Ishikawa (cell line): ENCODE measurements at regions not wholly inside any gene's neighbourhood (a gene's known extent, or its start where the extent isn't known, plus 50 kb on each side); places are given as distances from the start of the nearest gene placed in this dataset.

ENCODE experiments used
- CEBPB ChIP-seq: IDR thresholded peaks from 2 replicates; pipeline ENCODE4 v1.6.1; 2012
- CREB1 ChIP-seq: IDR thresholded peaks from 2 replicates; pipeline ENCODE4 v1.6.1; 2012; ENCODE audit warnings: low read depth
- EP300 ChIP-seq: IDR thresholded peaks from 2 replicates; pipeline ENCODE4 v1.6.1; 2012; ENCODE audit warnings: borderline replicate concordance
- FOXM1 ChIP-seq: IDR thresholded peaks from 2 replicates; pipeline ENCODE4 v1.6.1; 2012; ENCODE audit warnings: low read depth, borderline replicate concordance
- NFIC ChIP-seq: IDR thresholded peaks from 2 replicates; pipeline ENCODE4 v1.6.1; 2012
- RAD21 ChIP-seq: IDR thresholded peaks from 2 replicates; pipeline ENCODE4 v1.6.1; 2012; ENCODE audit warnings: low read depth
- TAF1 ChIP-seq: IDR thresholded peaks from 2 replicates; pipeline ENCODE4 v1.6.1; 2012; ENCODE audit warnings: low read depth, mild to moderate bottlenecking
- TCF12 ChIP-seq: IDR thresholded peaks from 2 replicates; pipeline ENCODE4 v1.6.1; 2012; ENCODE audit warnings: low read depth
- TEAD4 ChIP-seq: IDR thresholded peaks from 2 replicates; pipeline ENCODE4 v1.6.1; 2012
- YY1 ChIP-seq: IDR thresholded peaks from 2 replicates; pipeline ENCODE4 v1.6.1; 2012; ENCODE audit warnings: low read depth
- ZBTB7A ChIP-seq: IDR thresholded peaks from 2 replicates; pipeline ENCODE4 v1.6.1; 2012; ENCODE audit warnings: low read depth
- TF ChIP-seq, protein P1 (sequence below): IDR thresholded peaks from 2 replicates; pipeline ENCODE4 v1.6.1; 2012; ENCODE audit warnings: low read depth, mild to moderate bottlenecking
- TF ChIP-seq, protein P2 (sequence below): IDR thresholded peaks from 2 replicates; pipeline ENCODE4 v1.6.1; 2012
- TF ChIP-seq, protein P3 (sequence below): IDR thresholded peaks from 2 replicates; pipeline ENCODE4 v1.6.1; 2012

DNA sequence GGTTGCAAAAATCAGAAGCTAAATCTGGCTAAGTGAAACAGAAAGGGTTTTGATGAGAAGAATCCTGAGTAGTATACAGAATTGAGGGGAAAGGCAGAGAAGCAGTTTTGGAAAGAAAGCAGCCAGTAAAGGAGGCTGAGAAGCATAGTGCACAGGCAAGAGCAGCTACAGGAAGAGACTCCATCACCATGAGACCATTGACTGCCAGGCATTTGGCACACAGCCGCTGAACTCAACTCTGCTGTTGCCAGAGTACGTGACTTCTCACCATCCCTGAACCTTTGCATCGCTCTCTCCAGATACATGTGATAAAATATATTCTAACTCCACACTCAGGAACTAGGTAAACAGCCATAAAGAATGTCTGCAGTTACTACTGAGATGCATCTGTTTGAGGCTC is 128.3 kb upstream of the C1orf21 start:
- TF ChIP-seq YY1 (no peak), TCF12 (no peak), CEBPB (no peak), TAF1 (no peak), RAD21 (no peak), CREB1 (no peak), NFIC (no peak), EP300 (no peak), ZBTB7A (no peak), FOXM1 (no peak), TEAD4 (no peak)
- TF ChIP-seq, protein P1, sequence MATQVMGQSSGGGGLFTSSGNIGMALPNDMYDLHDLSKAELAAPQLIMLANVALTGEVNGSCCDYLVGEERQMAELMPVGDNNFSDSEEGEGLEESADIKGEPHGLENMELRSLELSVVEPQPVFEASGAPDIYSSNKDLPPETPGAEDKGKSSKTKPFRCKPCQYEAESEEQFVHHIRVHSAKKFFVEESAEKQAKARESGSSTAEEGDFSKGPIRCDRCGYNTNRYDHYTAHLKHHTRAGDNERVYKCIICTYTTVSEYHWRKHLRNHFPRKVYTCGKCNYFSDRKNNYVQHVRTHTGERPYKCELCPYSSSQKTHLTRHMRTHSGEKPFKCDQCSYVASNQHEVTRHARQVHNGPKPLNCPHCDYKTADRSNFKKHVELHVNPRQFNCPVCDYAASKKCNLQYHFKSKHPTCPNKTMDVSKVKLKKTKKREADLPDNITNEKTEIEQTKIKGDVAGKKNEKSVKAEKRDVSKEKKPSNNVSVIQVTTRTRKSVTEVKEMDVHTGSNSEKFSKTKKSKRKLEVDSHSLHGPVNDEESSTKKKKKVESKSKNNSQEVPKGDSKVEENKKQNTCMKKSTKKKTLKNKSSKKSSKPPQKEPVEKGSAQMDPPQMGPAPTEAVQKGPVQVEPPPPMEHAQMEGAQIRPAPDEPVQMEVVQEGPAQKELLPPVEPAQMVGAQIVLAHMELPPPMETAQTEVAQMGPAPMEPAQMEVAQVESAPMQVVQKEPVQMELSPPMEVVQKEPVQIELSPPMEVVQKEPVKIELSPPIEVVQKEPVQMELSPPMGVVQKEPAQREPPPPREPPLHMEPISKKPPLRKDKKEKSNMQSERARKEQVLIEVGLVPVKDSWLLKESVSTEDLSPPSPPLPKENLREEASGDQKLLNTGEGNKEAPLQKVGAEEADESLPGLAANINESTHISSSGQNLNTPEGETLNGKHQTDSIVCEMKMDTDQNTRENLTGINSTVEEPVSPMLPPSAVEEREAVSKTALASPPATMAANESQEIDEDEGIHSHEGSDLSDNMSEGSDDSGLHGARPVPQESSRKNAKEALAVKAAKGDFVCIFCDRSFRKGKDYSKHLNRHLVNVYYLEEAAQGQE = no peak
- TF ChIP-seq, protein P2, sequence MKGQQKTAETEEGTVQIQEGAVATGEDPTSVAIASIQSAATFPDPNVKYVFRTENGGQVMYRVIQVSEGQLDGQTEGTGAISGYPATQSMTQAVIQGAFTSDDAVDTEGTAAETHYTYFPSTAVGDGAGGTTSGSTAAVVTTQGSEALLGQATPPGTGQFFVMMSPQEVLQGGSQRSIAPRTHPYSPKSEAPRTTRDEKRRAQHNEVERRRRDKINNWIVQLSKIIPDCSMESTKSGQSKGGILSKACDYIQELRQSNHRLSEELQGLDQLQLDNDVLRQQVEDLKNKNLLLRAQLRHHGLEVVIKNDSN = no peak
- TF ChIP-seq, protein P3, sequence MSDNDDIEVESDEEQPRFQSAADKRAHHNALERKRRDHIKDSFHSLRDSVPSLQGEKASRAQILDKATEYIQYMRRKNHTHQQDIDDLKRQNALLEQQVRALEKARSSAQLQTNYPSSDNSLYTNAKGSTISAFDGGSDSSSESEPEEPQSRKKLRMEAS = no peak
